H1 (cell line): ENCODE measurements at regions not wholly inside any gene's neighbourhood (a gene's known extent, or its start where the extent isn't known, plus 50 kb on each side); places are given as distances from the start of the nearest gene placed in this dataset.

Source experiments
- CTCF ChIA-PET: fragments of 300-600 bp; sonication (Branson Sonifier 250); formaldehyde crosslinking; loops from one replicate; lab custom pipeline; 2021; ENCODE audit not compliant: partially characterized antibody; lab: Charles Lee
- POLR2A ChIA-PET: fragments of 300-600 bp; sonication (Branson Sonifier 250); formaldehyde crosslinking; loops from one replicate; lab custom pipeline; 2021; ENCODE audit warnings: inconsistent platforms; ENCODE audit not compliant: partially characterized antibody; lab: Charles Lee
- DNase-seq, 2 experiments: peaks; one replicate each; pipeline versions ENCODE4 v3.0.0 to v3.0.0-alpha.2; 2010 to 2022; ENCODE audit warnings: low spot score in 2 of 2, low read depth in 1 of 2, mixed read lengths in 1 of 2
- FAIRE-seq: peaks from 2 replicates; lab custom pipeline; 2011; peaks lifted over from hg19 to GRCh38; lab: Jason Lieb, UNC
- H2AFZ ChIP-seq: 2 replicates; pipeline ENCODE4 v1.8.1; 2012; ENCODE audit warnings: low read length, inconsistent platforms
- H2AK5ac ChIP-seq: 2 replicates; pipeline ENCODE4 v1.6.1; 2013; ENCODE audit warnings: low read depth, low read length
- H2BK120ac ChIP-seq: replicated peaks from 2 replicates; pipeline ENCODE3; 2013; ENCODE audit warnings: low read depth, low read length, inconsistent platforms
- H2BK12ac ChIP-seq: 2 replicates; pipeline ENCODE4 v1.6.1; 2013; ENCODE audit warnings: low read depth, low read length
- H2BK15ac ChIP-seq: 2 replicates; pipeline ENCODE4 v1.6.1; 2013; ENCODE audit warnings: low read length
- H2BK20ac ChIP-seq: 2 replicates; pipeline ENCODE4 v1.6.1; 2013; ENCODE audit warnings: low read length
- H2BK5ac ChIP-seq: 2 replicates; pipeline ENCODE4 v1.6.1; 2013; ENCODE audit warnings: low read depth, low read length
- H3K14ac ChIP-seq: 2 replicates; pipeline ENCODE4 v1.6.1; 2013; ENCODE audit warnings: inconsistent platforms; ENCODE audit not compliant: insufficient read length
- H3K18ac ChIP-seq: 2 replicates; pipeline ENCODE4 v1.6.1; 2013; ENCODE audit warnings: low read length; ENCODE audit errors: extremely low read depth
- H3K23ac ChIP-seq: 2 replicates; pipeline ENCODE4 v1.6.1; 2013; ENCODE audit warnings: inconsistent platforms; ENCODE audit not compliant: insufficient read length
- H3K23me2 ChIP-seq: 2 replicates; pipeline ENCODE4 v1.6.1; 2013; ENCODE audit warnings: low read depth, low read length
- H3K27ac ChIP-seq: 2 replicates; pipeline ENCODE4 v1.6.1; 2011; ENCODE audit warnings: low read depth, low read length, inconsistent platforms
- H3K27me3 ChIP-seq, 4 experiments: replicated peaks in 1 of 4; 1 replicate in 1 of 4; 2 replicates in 3 of 4; pipeline versions ENCODE4 v1.6.1 to v1.8.1; 2011 to 2013; ENCODE audit warnings: low read length in 3 of 4, mild to moderate bottlenecking in 3 of 4, inconsistent platforms in 2 of 4, mixed read lengths in 2 of 4, moderate library complexity in 1 of 4; ENCODE audit not compliant: control insufficient read depth in 3 of 4, insufficient read depth in 3 of 4; ENCODE audit errors: extremely low read depth in 1 of 4
- H3K36me3 ChIP-seq, 4 experiments: 2 replicates each; pipeline versions ENCODE4 v1.6.1 to v1.8.1; 2011 to 2013; ENCODE audit warnings: mild to moderate bottlenecking in 4 of 4, low read length in 3 of 4, moderate library complexity in 2 of 4, control low read depth in 1 of 4, inconsistent platforms in 1 of 4; ENCODE audit not compliant: insufficient read depth in 4 of 4, control insufficient read depth in 2 of 4
- H3K4ac ChIP-seq: replicated peaks from 2 replicates; pipeline ENCODE3; 2013; ENCODE audit warnings: low read length, low read depth, mixed read lengths, inconsistent platforms; ENCODE audit not compliant: insufficient read length
- H3K4me1 ChIP-seq, 4 experiments: replicated peaks in 1 of 4; 1 replicate in 1 of 4; 2 replicates in 3 of 4; pipeline versions ENCODE4 v1.6.1 to v1.8.1; 2011 to 2013; ENCODE audit warnings: low read length in 3 of 4, inconsistent platforms in 2 of 4, mixed read lengths in 1 of 4; ENCODE audit not compliant: insufficient read depth in 4 of 4, control insufficient read depth in 3 of 4
- H3K4me2 ChIP-seq, 2 experiments: 2 replicates each; pipeline versions ENCODE4 v1.6.1 to v1.8.1; 2011 to 2013; ENCODE audit warnings: low read depth in 2 of 2, low read length in 2 of 2, control low read depth in 1 of 2, inconsistent platforms in 1 of 2, mild to moderate bottlenecking in 1 of 2; ENCODE audit not compliant: insufficient read depth in 1 of 2
- H3K4me3 ChIP-seq, 4 experiments: fragments of 200-600, 300-600 bp in 1 of 4; sonication (generic), shearing (Covaris generic), sonication (Bioruptor Twin) in 1 of 4; 2 replicates each; pipeline versions ENCODE4 v1.5.1 to v1.8.1; 2011 to 2016; ENCODE audit warnings: low read length in 4 of 4, low read depth in 3 of 4, control low read depth in 2 of 4, inconsistent platforms in 2 of 4, mild to moderate bottlenecking in 2 of 4, mixed read lengths in 1 of 4, moderate library complexity in 1 of 4; ENCODE audit not compliant: insufficient read depth in 2 of 4; ENCODE audit errors: extremely low read depth in 1 of 4
- H3K56ac ChIP-seq: replicated peaks from 2 replicates; pipeline ENCODE3; 2013; ENCODE audit warnings: low read depth, mild to moderate bottlenecking, mixed read lengths, low read length, inconsistent platforms; ENCODE audit not compliant: insufficient read length
- H3K79me1 ChIP-seq: 2 replicates; pipeline ENCODE4 v1.6.1; 2013; ENCODE audit warnings: low read depth, low read length, control low read depth
- H3K79me2 ChIP-seq, 2 experiments: 2 replicates each; pipeline versions ENCODE4 v1.6.1 to v1.8.1; 2012 to 2013; ENCODE audit warnings: low read length in 2 of 2, mild to moderate bottlenecking in 2 of 2, inconsistent platforms in 1 of 2; ENCODE audit not compliant: insufficient read depth in 2 of 2, control insufficient read depth in 1 of 2
- H3K9ac ChIP-seq, 4 experiments: replicated peaks in 1 of 4; 1 replicate in 1 of 4; 2 replicates in 3 of 4; pipeline versions ENCODE4 v1.6.1 to v1.8.1; 2011 to 2013; ENCODE audit warnings: low read depth in 3 of 4, low read length in 3 of 4, control low read depth in 2 of 4, mild to moderate bottlenecking in 2 of 4, moderate library complexity in 2 of 4, inconsistent platforms in 1 of 4; ENCODE audit errors: extremely low read depth in 1 of 4
- H3K9me3 ChIP-seq, 2 experiments: 2 replicates each; pipeline versions ENCODE4 v1.6.1 to v1.8.1; 2012 to 2013; ENCODE audit warnings: mild to moderate bottlenecking in 2 of 2, moderate library complexity in 2 of 2, control low read depth in 1 of 2, inconsistent platforms in 1 of 2, low read depth in 1 of 2, low read length in 1 of 2, mixed read lengths in 1 of 2; ENCODE audit not compliant: insufficient read depth in 2 of 2
- H4K20me1 ChIP-seq, 2 experiments: replicated peaks in 1 of 2; 2 replicates each; pipeline versions ENCODE3 to v1.8.1; 2011 to 2013; ENCODE audit warnings: inconsistent platforms in 2 of 2, low read length in 2 of 2, mild to moderate bottlenecking in 1 of 2; ENCODE audit not compliant: insufficient read depth in 2 of 2, control insufficient read depth in 1 of 2
- H4K5ac ChIP-seq: 2 replicates; pipeline ENCODE4 v1.6.1; 2013; ENCODE audit warnings: low read length, low read depth, mixed read lengths, inconsistent platforms; ENCODE audit not compliant: insufficient read length
- H4K8ac ChIP-seq: 2 replicates; pipeline ENCODE4 v1.8.0; 2013; ENCODE audit warnings: mild to moderate bottlenecking, moderate library complexity, low read length, inconsistent platforms; ENCODE audit not compliant: insufficient read depth; ENCODE audit errors: extremely low read depth
- H4K91ac ChIP-seq: replicated peaks from 2 replicates; pipeline ENCODE3; 2013; ENCODE audit warnings: low read length, mixed read lengths, inconsistent platforms; ENCODE audit not compliant: insufficient read length
- HDAC2 ChIP-seq, 2 experiments: fragments of 300-600 bp in 1 of 2; sonication (generic) in 1 of 2; IDR thresholded peaks; 2 replicates each; pipeline ENCODE4 v1.6.1; 2011 to 2012; ENCODE audit warnings: low read depth in 2 of 2, low read length in 2 of 2, mild to moderate bottlenecking in 2 of 2, moderate library complexity in 2 of 2, borderline replicate concordance in 1 of 2, inconsistent platforms in 1 of 2
- NANOG ChIP-seq: IDR thresholded peaks from 2 replicates; pipeline ENCODE4 v1.6.1; 2011; ENCODE audit warnings: low read length, low read depth, mild to moderate bottlenecking, inconsistent platforms; ENCODE audit not compliant: insufficient read depth, poor library complexity, severe bottlenecking
- POLR2A ChIP-seq, 2 experiments: IDR thresholded peaks; 1 replicate in 1 of 2; 2 replicates in 1 of 2; pipeline ENCODE4 v1.6.1; 2011; ENCODE audit warnings: low read depth in 2 of 2, low read length in 2 of 2, mild to moderate bottlenecking in 2 of 2; ENCODE audit errors: control extremely low read depth in 1 of 2
- RNF2 ChIP-seq: fragments of 200-900, 300-1000 bp; sonication (generic); IDR thresholded peaks from 2 replicates; pipeline ENCODE4 v1.7.1; 2016; ENCODE audit warnings: borderline replicate concordance, low read depth, mild to moderate bottlenecking, antibody characterized with exemption, low read length; ENCODE audit not compliant: poor library complexity, severe bottlenecking; ENCODE audit errors: missing control alignments
- ZNF274 ChIP-seq: IDR thresholded peaks from 2 replicates; pipeline ENCODE4 v1.7.0; 2012; ENCODE audit warnings: low read length, borderline replicate concordance; ENCODE audit errors: extremely low read depth
- WGBS, 2 experiments: shearing (Covaris generic) in 1 of 2; methylation state at CpG; one replicate each; pipeline versions ENCODE4 v1.1.6 to v1.1.7; 2013 to 2015; ENCODE audit warnings: low lambda C conversion rate in 2 of 2, mixed read lengths in 2 of 2, inconsistent platforms in 1 of 2, low coverage in 1 of 2, missing lambda C conversion rate in 1 of 2; ENCODE audit not compliant: insufficient replicate concordance in 2 of 2, insufficient coverage in 1 of 2, insufficient read length in 1 of 2; ENCODE audit errors: extremely low coverage in 1 of 2, missing lambda C conversion rate in 1 of 2; 5-methylcytosine and 5-hydroxymethylcytosine counted together

DNA sequence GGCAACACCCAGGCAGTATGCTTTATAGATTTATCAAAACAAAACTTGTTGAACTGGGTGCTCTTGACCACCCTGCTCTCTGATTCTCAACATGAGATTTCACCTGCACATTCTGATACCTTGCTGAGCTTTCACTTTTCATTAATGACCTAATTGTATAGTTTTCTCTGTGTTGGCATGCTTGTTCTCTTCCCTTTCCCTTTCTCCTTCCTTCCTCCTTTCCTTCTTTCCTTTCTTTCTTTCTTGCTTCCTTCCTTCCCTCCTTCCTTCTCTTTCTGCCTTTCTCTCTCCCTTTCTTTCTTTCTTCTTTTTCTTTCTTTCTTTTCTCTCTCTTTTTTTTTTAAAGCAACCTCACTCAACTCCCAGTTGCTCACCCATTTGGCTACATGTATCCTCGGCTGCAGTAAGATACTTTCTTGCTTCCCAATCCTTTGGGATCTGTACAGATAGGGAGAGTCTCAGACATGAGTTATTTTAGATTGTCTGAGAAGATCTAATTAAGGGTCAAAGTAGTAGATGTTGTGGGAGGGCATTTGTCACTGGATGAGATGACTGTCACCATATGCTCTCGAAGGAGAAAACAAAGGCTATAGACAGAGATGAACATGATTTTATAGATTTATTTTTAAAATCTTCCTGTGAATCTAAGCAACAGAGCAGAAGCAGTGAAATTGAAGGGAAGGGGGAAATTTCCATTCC is 458.0 kb downstream of the USP25 start:
- H3K9ac ChIP-seq, result no peak overlapping the region
- H3K4me2 ChIP-seq, result no peak overlapping the region
- H3K9me3 ChIP-seq, result no peaks in the 10 kb centered on the region
- no peak overlapping the region for H2AK5ac ChIP-seq
- H3K36me3 ChIP-seq, result no peaks in the 10 kb centered on the region
- DNase-seq (no peak), FAIRE-seq (no peak)
- no peak overlapping the region for H2AFZ ChIP-seq
- no peak overlapping the region for H3K4ac ChIP-seq
- H3K18ac ChIP-seq, result no peak overlapping the region
- no peak overlapping the region for H3K4me3 ChIP-seq
- no peak for TF ChIP-seq RNF2
- no peak for TF ChIP-seq ZNF274
- TF ChIP-seq POLR2A (IDR thresholded peaks at IDR 0.05; ENCODE audit: control extremely low read depth in 1 of 2, low read depth in 2 of 2, low read length in 2 of 2), result no peak
- TF ChIP-seq HDAC2 (IDR thresholded peaks at IDR 0.05; ENCODE audit: borderline replicate concordance in 1 of 2, low read depth in 2 of 2, low read length in 2 of 2), result no peak
- TF ChIP-seq NANOG, result no peak
- 80% methylated on average over 2 of the region's 2 CpGs; no CpG with 5 or more reads in 1 of the 2 experiments for WGBS, 2 experiments
- no peaks in the 10 kb centered on the region for H3K4me1 ChIP-seq
- H3K23ac ChIP-seq, result no peak overlapping the region
- H4K20me1 ChIP-seq, result no peaks in the 10 kb centered on the region
- no peak overlapping the region for H2BK20ac ChIP-seq
- H2BK5ac ChIP-seq, result no peak overlapping the region
- no peaks in the 10 kb centered on the region for H3K79me2 ChIP-seq
- no peak overlapping the region for H2BK15ac ChIP-seq
- no peak overlapping the region for H2BK12ac ChIP-seq
- no peak overlapping the region for H2BK120ac ChIP-seq
- no peak overlapping the region for H4K91ac ChIP-seq
- H4K5ac ChIP-seq, result no peak overlapping the region
- no peak overlapping the region for H4K8ac ChIP-seq
- no peaks in the 10 kb centered on the region for H3K79me1 ChIP-seq
- H3K27ac ChIP-seq, result no peak overlapping the region
- no peaks in the 10 kb centered on the region for H3K27me3 ChIP-seq
- no peak overlapping the region for H3K14ac ChIP-seq
- ChIA-PET POLR2A (no interaction called here), CTCF (interaction anchor here (0.9 kb wide), 1 partner anchor 106 kb away, joined by 4 read pairs; no protein-coding TSS in a partner anchor)
- H3K23me2 ChIP-seq, result no peaks in the 10 kb centered on the region
- H3K56ac ChIP-seq, result no peak overlapping the region
